Adrenal gland (tissue), 9 donors: ENCODE measurements at regions not wholly inside any gene's neighbourhood (a gene's known extent, or its start where the extent isn't known, plus 50 kb on each side); places are given as distances from the start of the nearest gene placed in this dataset.
A peak's percentile ranks its signal among the peaks of the same experiment; 100 is the strongest.

Experiments used
- DNase-seq, 7 donors: peaks; one replicate each; pipeline ENCODE4 v3.0.0-alpha.2; 2019 to 2020
- H3K27ac ChIP-seq, 5 donors: fragments of 200-600 bp; sonication (generic) in 4 of 5; 1 replicate in 3 of 5; 2 replicates in 2 of 5; pipeline versions ENCODE4 v1.5.1 to v1.8.0; 2016 to 2020; ENCODE audit warnings: mild to moderate bottlenecking in 1 of 5
- H3K27me3 ChIP-seq: fragments of 200-600 bp; 2 replicates; pipeline ENCODE4 v1.8.0; 2021
- H3K36me3 ChIP-seq, 2 donors: fragments of 200-600 bp; replicated peaks in 1 of 2; 1 replicate in 1 of 2; 2 replicates in 1 of 2; pipeline versions ENCODE4 v1.5.1 to v1.8.0; 2018 to 2022
- H3K4me1 ChIP-seq, 2 donors: fragments of 200-600 bp; replicated peaks in 1 of 2; 1 replicate in 1 of 2; 2 replicates in 1 of 2; pipeline versions ENCODE4 v1.5.1 to v1.8.0; 2018 to 2021
- H3K4me3 ChIP-seq, 4 donors: fragments of 200-600 bp; sonication (generic) in 3 of 4; one replicate each; pipeline ENCODE4 v1.5.1; 2016 to 2018
- H3K9me3 ChIP-seq, 3 donors: fragments of 200-600 bp; sonication (generic) in 1 of 3; replicated peaks in 1 of 3; 1 replicate in 2 of 3; 2 replicates in 1 of 3; pipeline versions ENCODE4 v1.5.1 to v1.8.0; 2016 to 2021
- CTCF ChIP-seq, 6 experiments: fragments of 450-650 bp in 4 of 6; fragments of 200-600 bp in 2 of 6; sonication (generic) in 1 of 6; IDR thresholded peaks; 1 replicate in 5 of 6; 2 replicates in 1 of 6; pipeline versions ENCODE4 v1.5.1 to v1.8.0; 2016 to 2021; ENCODE audit warnings: antibody characterized with exemption in 6 of 6, mild to moderate bottlenecking in 2 of 6, moderate library complexity in 1 of 6
- POLR2A ChIP-seq, 2 donors: fragments of 450-650 bp; IDR thresholded peaks; one replicate each; pipeline ENCODE4 v1.6.1; 2017; ENCODE audit warnings: antibody characterized with exemption in 2 of 2, mild to moderate bottlenecking in 2 of 2, moderate library complexity in 1 of 2
- WGBS, 4 donors: extraction: QIAGEN DNeasy Blood & Tissue Kit in 2 of 4; methylation state at CpG; one replicate each; pipeline versions ENCODE4 v1.1.5 to v1.1.7; 2013 to 2017; 5-methylcytosine and 5-hydroxymethylcytosine counted together
- intact Hi-C, 2 donors: fragments of 100-400 bp; cut with DNase I; formaldehyde crosslinking; loops; one replicate each; pipeline versions ENCODE4 v1.14.1 to v1.15.0; 2022 to 2023
- donor health status: healthy with polysubstance abuse.
- donor health status: Bipolar disorder and iron deficiency.
- donor health status: DM: yes; HTN: yes; CAD: no.
- donor health status: DM: no; HTN: no; CAD: no.
- donor health status: DM: no; HTN: no; CAD: no.

- no peaks in the 10 kb centered on the region for H3K36me3 ChIP-seq
- H3K4me1 ChIP-seq, result no peaks in the 10 kb centered on the region
- TF ChIP-seq POLR2A (IDR thresholded peaks at IDR 0.05) (no peak), CTCF (IDR thresholded peaks at IDR 0.05) (no peak)
- no peaks in the 10 kb centered on the region for H3K27me3 ChIP-seq
- H3K4me3 ChIP-seq, result no peak overlapping the region
- intact Hi-C loops, result no loop called here
- H3K9me3 ChIP-seq, result no peaks in the 10 kb centered on the region
- DNase-seq, result no peak
- no peak overlapping the region for H3K27ac ChIP-seq
Observed at GRCh38 chr18:45270289-45270771, 344.9 kb upstream of the SLC14A2 start.

- no peak for TF ChIP-seq CTCF (IDR thresholded peaks at IDR 0.05)
- no peak for TF ChIP-seq POLR2A (IDR thresholded peaks at IDR 0.05)
- Histone ChIP-seq H3K4me1 (no peaks in the 10 kb centered on the region), H3K9me3 (no peaks in the 10 kb centered on the region), H3K36me3 (no peaks in the 10 kb centered on the region), H3K27ac (no peak overlapping the region), H3K4me3 (no peak overlapping the region), H3K27me3 (no peaks in the 10 kb centered on the region)
- DNase-seq, result no peak
- intact Hi-C loops, result no loop called here
- whole genome bisulfite sequencing, 4 donors, result 29 to 75% (median 66%) methylated on average over 1 of the region's 1 CpG
Observed at GRCh38 chr18:45274026-45274425, 341.2 kb upstream of the SLC14A2 start.

- Histone ChIP-seq H3K4me1 (no peaks in the 10 kb centered on the region), H3K4me3 (no peak overlapping the region), H3K9me3 (no peaks in the 10 kb centered on the region), H3K36me3 (no peaks in the 10 kb centered on the region), H3K27me3 (no peaks in the 10 kb centered on the region), H3K27ac (no peak overlapping the region)
- no peak for DNase-seq
- 51 to 63% (median 61%) methylated on average over 5 of the region's 5 CpGs for WGBS, 4 donors
- peak; percentile 56 to 84 (median 68) for TF ChIP-seq CTCF (IDR thresholded peaks at IDR 0.05)
- TF ChIP-seq POLR2A (IDR thresholded peaks at IDR 0.05), result no peak
- intact Hi-C loops, result no loop called here
Observed at GRCh38 chr18:45275367-45276113, 339.7 kb upstream of the SLC14A2 start.

GRCh38 chr18:45276878-45277277, 338.4 kb upstream of the SLC14A2 start:
- intact Hi-C loops, result no loop called here
- WGBS, 4 donors, result 86 to 90% (median 88%) methylated on average over 3 of the region's 3 CpGs

More at GRCh38 chr18:45276878-45277277, 338.4 kb upstream of the SLC14A2 start:
- Histone ChIP-seq H3K27ac (no peak overlapping the region), H3K4me1 (no peaks in the 10 kb centered on the region), H3K9me3 (no peaks in the 10 kb centered on the region), H3K27me3 (no peaks in the 10 kb centered on the region), H3K4me3 (no peak overlapping the region), H3K36me3 (no peaks in the 10 kb centered on the region)
- no peak for DNase-seq
- TF ChIP-seq CTCF (IDR thresholded peaks at IDR 0.05) (no peak), POLR2A (IDR thresholded peaks at IDR 0.05) (no peak)
